Stimulated activated CD4-positive, alpha-beta T cell treated with anti-CD3 and anti-CD28 coated beads, TNF-alpha, amount 100 ng/mL, for 4 hours (primary cell): ENCODE measurements at regions not wholly inside any gene's neighbourhood (a gene's known extent, or its start where the extent isn't known, plus 50 kb on each side); places are given as distances from the start of the nearest gene placed in this dataset.

ENCODE experiments used
- DNase-seq, 3 experiments: peaks; one replicate each; pipeline ENCODE4 v3.0.0-alpha.2; 2020; ENCODE audit warnings: low read depth in 3 of 3

DNA sequence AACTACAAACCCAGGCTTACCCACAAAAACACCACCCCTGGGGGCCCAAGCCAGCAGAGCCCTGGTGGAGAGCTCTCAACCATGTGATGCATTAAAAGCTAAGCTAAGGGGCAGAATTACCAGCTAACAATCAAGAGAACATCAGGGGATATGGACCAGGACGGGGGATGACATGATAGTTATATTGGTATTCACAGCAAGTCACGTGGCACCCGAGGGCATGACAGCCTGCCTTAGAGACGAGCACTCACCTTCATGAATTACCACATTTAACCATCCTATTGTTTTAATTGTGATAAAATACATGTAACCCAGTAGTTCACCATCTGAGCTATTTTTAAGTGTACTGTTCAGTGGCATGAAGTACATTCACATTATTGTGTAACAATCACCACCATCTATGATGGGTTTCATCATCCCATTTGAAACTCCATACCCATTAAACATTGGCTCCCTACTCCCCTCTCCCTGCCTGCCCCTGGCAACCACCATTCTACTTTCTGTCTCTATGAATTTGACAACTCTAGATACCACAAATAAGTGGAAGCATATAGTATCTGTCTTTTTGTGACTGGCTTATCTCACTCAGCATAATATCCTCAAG lies 245.6 kb downstream of the ANAPC1 start:
- DNase-seq: no peak

DNA sequence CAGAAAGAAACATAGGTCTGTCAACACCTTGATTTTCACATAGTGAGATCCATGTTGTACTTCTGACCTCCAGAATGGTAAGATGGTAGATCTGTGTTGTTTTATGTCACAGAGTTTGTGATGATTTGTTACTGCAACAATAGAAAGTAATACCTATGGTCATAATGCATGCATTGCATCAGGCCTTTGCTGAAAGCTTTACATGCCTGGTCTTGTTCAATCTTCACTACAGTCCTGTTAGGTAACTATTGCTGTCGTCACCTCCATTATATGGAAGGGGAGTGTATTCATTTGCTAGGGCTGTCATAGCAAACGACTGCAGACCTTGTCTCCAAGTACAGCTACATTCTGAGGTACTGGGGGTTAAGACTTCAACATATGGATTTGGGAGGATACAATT lies 243.5 kb downstream of the ANAPC1 start:
- DNase-seq: no peak

DNA sequence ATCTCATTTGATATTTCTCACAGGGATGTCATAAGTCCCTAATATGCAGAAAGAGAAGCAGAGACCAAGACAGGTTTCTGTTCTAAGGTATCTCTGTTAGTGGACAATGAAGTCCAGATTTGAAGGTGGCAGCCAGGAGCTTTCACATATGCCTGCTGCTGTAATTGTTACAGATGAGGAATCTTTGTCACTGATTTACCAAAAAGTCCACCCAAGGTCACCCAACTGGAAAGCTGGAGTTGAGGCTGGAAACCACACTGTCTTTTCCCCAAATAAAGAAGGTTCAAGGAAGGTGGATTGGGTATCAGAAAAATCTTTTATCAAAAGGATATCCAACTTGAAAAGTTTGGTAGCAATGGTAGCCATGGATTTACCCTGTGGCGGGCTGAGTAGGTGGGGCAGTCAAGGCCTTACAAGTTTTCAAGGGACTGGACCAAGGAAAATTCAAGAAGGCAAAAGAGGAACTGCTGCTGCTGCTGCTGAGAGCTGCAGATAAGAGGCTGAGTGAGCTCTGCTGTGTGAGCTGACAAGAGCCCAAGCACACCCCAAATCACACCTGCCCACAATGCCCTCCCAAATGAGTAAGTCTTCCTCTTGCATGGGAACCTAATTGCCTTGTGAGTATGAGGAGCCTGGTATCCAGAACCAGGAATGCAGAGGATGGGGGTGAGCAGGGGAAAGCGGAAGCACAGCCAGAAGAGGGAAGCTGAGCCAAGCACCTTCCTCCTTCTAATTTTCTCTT lies 241.2 kb downstream of the ANAPC1 start:
- DNase-seq: no peak

DNA sequence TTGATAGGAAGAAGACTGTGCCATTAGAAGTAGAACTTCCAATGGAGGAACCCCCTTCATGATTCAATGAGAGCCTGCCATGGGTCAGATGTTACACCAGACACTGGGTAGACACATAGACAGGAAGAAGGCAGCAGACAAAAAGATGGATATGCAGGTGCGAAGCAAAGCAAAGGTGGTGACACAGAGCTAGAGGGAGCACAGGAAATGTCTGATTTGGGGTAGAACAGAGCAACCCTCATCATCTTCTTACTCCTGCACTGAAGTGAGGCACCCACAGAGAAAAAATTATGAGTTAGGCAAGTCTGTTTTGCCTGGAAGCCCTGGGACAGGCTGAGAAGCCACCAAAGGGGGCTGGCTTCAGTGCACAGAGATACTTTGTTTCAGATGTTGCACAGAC lies 240.2 kb downstream of the ANAPC1 start:
- no peak for DNase-seq

DNA sequence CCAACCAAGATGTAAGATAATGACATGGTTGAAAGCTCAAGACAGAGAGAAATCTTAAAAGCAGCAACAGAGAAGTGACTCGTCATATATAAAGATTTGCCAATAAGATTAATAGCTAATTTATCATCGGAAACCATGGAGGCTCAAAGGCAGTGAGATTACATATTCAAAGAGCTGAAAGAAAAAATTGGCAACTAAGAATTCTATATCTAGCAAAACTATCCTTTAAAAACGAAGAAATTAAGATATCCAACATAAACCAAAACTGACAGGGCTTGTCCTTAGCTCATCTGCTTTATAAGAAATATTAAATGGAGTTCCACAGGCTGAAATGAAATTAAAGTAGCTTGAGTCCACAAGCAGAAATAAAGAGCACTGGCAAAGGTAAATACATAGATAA lies 236.6 kb downstream of the ANAPC1 start:
- DNase-seq: no peak

DNA sequence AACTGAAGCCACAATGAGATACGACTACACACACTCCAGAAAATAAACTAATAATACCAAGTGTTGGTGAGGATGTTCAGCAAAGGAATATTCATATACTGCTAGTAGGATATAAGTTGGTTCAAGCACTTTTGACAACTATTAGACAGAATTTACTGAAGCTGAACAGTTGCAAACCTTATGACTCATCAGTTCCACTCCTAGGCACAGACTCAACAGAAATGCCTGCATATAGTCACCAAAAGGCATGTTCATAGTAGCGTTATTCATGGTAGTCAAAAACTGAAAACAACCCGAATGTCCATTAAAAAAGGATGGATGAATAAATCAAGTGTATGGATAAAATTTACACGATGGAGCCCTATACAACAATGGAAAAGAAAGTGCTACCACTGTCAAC lies 232.0 kb downstream of the ANAPC1 start:
- DNase-seq: no peak

DNA sequence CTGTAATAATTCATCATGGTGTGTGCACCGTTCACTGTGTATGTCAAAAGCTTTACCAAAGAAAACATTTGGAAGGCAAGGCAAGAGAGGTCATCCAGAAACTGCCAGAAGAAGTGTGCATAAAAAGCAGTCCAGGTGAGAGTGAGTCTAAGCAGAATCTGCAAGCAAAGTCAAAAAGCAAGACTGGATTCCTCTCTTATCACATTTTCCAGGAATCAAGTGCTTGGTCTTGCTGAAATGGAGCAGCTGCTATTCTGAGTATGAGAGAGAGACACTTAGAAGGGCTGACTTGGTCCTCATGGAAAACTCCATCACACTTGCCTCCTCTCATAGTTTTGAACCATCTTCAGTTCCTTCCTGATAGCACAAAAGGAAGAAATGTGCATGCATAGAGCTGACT lies 231.3 kb downstream of the ANAPC1 start:
- DNase-seq: no peak

DNA sequence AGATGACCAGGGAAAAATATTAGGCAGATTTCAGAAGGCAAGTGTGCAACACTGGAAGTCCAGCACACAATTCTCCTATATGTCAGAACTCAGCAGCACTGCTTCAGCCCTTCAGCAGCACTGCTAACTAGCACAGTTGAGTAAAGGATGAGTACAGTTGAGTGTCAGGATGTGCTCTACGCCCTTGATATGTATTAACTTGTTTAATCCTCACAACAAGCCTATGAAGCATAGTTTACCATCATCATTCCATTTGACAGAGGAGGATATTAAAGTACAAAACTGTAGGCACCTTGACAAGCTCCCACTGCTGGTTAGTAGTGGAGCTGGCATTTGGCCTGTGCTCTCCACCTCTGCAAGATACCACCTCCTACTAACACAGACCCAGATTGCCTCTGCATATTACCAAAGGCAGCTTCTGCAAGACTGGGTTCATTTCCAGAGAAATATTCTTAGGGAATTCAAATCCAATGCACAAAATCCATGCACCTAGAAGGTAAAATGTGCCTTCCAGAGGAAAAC lies 230.8 kb downstream of the ANAPC1 start:
- DNase-seq: no peak

DNA sequence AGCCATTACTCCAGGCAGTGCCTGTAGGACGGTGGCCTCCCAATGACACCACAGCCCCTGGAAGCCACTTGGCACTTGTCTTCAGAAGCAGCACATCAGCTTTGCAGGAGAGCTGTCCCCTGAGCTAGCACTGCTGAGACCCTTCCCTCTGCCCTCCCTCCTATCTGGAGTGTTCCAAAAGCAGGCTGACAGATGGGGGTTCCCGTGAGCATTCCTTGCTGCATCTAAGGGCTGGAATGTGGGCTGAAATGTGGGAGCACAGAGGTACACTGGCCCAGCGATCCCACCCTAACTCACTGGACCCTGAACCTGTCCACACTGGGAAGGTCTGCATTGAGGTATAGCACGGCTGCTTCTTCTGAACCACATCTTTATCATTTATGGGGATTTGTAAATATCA lies 230.1 kb downstream of the ANAPC1 start:
- DNase-seq: no peak

DNA sequence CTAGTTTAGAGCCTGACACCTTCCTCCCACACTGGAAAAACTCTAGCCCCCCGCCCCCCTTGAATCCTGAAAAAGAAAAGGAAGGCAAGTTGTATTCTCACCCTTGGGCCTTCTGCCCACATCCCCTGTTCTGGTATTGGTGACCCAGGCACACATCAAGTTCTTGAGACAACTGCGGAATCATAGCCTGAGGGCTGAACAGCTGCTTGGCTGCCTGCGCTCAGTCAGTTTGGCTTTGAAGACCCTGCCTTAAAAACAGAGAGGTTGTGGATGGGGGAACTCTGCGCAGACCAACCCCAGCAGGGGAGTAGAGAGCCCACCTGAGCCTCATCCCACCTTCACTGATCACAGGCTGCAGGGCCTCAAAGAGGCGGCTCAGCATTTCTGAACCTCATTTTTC lies 229.2 kb downstream of the ANAPC1 start:
- DNase-seq: no peak

DNA sequence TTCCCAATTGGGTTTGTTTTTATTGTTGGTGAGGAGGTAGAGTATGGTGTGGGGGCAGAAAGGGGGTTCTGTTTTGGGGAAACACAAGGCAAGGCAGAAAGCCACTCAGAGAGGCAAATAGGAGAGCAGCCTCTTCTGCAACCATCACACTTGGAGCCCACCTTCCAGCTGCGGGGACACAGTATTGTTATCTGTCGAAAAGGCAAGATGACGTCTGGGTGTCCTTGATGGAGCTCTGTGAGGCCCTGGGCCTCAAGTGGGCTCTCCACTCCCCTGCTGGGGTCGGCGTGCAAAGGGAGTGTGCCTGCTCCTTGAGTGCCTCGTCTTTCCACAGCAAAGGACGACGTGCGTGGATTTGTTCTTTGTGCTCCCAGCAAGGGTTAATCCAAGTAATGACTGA lies 227.6 kb downstream of the ANAPC1 start:
- no peak for DNase-seq

DNA sequence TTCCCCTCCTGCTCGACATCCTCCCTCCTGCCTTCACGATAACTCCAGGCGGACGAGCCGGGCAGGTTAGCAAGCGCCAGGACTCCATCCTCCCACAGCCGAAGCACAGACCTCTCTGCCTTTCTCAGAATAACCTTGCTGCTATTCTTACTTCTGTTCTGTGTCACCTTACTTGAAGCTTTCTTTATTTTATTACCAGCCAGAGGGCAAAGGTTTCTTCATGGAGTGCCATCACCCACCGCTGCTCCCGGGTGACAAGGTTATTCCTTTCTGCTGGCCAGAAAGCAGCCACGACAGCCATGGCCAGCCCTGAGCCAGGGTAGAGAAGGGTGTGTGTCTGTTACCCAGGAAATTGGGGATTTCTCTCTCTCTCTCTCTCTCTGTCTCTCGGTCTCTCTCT lies 227.1 kb downstream of the ANAPC1 start:
- DNase-seq: no peak

DNA sequence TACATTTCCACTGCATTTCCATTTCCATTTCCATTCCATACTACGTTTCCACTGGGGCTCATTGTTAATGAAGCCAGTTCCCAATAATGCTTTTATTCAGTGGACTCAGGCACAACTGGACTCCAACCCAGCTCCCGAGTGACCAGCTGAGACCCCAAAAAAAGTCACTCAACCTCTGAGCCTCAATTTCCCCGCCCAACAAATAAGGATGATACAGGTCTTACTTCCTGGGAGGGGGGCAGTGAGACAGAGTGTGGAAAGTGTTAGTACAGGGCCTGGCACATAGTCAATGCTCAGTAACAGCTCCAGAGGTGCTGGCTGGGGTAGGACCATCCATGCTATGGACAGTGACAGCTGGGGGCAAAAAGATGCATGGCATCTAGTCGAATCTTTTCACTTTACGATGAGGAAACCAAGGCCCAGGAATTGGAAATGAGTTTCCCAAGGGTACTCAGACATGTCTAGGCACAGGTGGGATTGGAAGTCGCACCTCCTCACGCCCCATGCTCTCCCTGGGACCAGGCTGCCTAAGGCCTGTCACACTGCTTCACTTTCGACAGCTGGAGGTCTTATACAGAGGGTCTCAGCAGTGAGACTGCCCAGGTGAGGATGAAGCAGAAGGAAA lies 226.5 kb downstream of the ANAPC1 start:
- DNase-seq: no peak

DNA sequence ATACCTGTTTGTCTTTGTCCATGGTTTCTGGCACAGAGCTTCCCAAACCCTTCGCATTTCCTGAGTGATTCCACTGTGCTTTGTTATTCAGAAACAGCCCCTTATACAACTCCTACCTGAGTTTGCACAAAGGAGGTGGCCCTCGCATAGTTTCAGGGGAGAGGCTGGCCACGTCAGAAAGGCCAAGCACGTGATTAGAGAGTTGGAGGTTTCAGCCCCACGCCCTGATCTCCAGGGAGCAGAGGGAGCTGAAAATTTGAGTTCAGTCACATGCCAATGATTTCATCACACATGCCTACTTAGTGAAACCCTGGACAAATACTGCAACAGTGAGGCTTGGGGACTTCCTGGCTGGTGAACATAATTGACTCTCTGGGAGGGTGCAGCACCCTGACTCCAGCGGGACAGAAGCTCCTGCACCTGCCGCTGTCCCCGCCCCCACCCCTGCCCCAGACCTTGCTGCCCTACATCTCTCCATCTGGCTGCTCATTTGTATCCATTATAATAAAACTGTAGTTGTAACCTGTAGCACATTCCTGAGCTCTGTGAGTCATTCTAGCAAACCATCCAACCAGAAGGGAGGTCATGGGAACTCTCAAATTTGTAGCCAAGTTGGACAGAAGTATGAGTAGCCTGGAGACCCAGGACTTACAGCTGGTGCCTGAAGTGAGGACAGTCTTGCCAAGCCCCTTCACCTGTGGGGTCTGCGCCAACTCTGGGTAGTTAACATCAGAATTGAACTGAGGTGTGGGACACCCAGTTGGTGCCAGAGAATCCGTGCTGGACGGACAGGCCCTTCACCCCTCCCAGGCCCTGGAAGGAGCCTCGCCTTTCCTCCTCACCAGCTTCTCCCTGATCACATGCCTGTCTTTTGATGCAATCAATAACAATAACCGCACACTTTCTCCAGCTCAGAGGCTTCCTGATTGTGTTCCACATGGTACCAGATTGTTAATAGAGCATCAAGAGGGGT lies 224.3 kb downstream of the ANAPC1 start:
- no peak for DNase-seq

DNA sequence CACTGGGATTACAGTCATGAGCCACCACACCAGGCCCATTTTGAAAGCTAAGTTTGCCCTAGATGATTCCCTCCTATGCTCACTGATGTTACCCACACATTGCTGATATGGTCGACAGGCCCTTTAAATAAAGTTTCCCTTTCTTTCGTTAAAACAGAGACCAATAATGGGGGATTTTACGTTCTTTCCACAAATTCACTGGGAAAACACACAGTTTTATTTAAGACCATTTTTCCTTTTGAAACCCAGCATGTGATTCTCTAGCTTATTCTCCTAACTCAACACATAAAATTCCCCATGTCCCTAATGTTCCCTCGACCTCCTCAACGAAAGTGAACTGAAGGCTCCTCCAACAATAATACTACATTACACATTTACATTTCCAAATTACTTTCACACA lies 223.2 kb downstream of the ANAPC1 start:
- DNase-seq: no peak

DNA sequence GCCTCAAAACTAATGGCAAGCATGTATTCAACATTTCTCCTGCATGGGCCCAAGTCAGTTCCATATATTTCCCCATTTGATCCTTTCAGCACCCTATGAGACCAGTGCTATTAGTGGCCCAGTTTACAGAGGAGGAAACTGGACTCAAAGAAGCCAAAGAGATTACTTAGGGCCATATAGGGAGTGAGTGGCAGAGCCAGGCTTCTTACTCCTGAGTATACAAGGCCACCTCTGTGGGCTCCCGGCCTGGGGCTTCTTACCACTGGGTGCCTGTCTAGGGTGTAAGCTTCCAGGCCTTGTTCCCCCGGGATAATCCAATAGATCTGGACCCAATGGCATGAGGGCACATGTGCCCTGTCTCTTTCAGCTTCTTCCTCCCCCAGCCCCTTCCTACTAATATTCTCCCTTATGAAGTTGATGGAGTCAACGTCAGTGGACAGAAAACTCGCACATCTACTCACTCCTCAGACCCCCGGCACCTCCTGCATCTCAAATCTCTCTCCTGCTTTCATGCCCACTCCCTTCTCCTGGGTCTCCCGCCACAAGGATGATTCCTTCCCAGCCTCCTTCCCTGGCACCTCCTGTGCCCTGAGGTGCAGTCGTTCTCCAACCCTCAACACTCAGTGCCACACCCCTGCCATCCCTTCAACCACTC lies 222.6 kb downstream of the ANAPC1 start:
- DNase-seq: no peak

DNA sequence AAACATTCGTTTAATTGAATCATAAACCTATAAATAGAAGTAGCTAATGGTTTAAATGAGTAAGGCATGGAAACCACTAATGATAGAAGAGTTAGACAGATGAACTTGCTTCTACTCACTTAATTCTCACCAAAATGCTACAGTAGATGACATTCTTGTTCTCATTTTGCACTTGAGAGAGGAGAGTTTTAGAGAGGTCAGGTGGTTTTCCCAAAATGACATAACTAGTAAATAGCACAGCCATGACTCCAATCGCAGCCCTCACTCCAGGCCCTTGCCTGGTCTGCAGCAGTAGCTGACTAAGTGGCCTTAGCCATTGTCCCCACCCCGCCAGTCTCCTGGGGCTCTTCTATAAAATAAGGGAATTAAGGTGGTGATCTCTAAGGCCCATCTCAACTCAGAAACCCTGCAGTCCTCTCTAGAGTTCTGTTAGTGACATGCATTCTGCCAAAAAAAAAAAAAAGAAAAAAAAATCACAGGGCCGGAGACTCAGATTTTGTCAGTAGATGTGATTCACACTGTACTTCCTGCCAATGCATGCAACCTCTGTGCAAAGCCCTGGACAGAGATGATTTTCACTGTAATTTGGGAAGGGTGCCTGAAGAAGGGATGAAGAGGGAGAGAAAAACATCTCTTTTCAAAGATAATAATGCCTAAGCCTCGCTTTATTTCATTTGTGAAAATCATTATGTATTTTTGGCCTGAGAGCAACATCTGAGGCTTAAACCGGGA lies 221.8 kb downstream of the ANAPC1 start:
- DNase-seq: no peak

DNA sequence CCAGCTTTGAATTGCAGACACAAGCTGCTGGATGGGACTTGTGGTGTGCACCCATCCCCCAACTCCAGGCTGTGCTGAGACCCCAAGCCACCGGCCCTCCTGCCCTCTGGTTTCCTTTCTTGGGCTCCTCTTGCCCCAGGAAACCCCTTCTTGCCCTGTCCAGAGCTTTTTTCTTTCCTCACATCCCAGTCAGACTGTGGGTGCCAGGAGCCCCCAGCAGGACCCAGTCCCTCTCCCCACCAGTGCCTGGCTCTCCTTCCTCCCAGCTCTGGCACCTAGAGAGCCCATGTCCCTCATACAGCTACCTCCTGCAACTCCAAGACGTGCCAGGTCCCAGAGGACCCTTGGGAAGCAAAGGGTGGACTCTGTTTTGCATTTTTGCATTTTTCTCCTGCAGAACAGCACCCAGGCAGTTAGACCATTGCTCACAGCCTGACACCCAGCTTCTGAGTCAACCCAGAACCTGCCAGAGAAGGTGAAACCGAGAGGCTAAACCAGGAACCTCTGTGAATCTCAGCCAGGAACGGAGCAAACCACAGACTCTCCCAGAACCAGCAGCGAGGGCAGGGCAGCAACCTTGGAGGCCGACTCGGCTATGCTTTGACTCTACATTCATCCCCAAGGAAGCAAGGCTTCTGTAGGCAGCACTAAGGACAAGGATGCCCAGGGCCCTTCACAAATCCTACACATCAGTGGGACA lies 221.1 kb downstream of the ANAPC1 start:
- no peak for DNase-seq

DNA sequence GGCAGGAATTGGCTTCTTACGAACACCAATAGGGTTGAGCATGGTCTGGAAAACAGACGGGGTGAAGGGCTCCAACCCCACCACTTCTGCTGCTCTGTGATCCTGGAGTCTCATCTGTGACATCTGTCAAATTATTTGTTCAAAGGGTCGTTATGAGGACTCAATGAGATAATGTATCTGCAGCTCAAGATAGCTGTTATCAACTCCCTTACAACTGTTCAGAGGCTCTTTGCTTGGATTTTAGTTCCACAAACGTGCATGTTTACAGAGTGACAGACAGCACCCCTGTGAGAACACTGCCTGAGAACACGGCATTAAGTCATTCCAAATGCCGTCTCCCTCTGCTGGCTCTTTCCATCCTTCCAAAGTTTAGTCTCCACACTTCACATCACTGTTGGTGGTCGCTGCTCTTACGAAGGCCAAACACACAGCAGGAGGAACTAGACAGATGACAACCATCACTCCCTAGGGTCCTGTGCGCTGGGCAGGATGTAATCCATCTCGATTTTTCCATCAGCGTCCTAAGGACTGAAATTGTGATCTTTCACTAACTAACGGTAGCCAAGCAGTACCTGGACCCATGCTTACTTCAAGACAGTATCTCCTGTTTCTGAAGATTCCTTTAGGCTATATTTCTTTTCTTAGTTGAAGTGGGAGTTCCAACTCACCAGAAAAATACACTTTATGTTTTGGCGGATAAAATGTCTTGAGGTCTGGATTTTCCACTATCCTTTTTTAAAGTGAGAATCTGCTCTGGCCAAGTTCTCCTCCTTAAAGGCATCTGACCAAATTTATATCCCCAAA lies 220.3 kb downstream of the ANAPC1 start:
- DNase-seq: no peak
